ENCODE measurements at regions not wholly inside any gene's neighbourhood (a gene's known extent, or its start where the extent isn't known, plus 50 kb on each side); places are given as distances from the start of the nearest gene placed in this dataset.
A peak's percentile ranks its signal among the peaks of the same experiment; 100 is the strongest.

GRCh38 chr7:26534649-26535482 is 243.2 kb downstream of the SNX10 start:
- Histone ChIP-seq H3K79me2 (no peaks in the 10 kb centered on the region), H3K4me1 (peaks cover 3% of the 10 kb centered on the region), H3K36me3 (ENCODE audit: control insufficient read depth, insufficient read depth, low read length) (no peaks in the 10 kb centered on the region), H3K27ac (no peak overlapping the region), H3K4me2 (ENCODE audit: low read length) (no peak overlapping the region), H2AFZ (peak overlapping the region; percentile 56), H3K27me3 (ENCODE audit: control insufficient read depth, insufficient read depth, low read length) (no peaks in the 10 kb centered on the region), H3K4me3 (ENCODE audit: low read depth, low read length) (no peak overlapping the region), H3K9me3 (ENCODE audit: control insufficient read depth, low read length) (no peaks in the 10 kb centered on the region), H3K9ac (no peak overlapping the region)
- no peak for TF ChIP-seq CTCF (IDR thresholded peaks at IDR 0.05)

GRCh38 chr7:26535483-26536007 is 243.9 kb downstream of the SNX10 start:
- Histone ChIP-seq H3K9ac (no peak overlapping the region), H2AFZ (peak overlapping the region; percentile 56), H3K9me3 (ENCODE audit: control insufficient read depth, low read length) (no peaks in the 10 kb centered on the region), H3K36me3 (ENCODE audit: control insufficient read depth, insufficient read depth, low read length) (no peaks in the 10 kb centered on the region), H3K27ac (no peak overlapping the region), H3K4me2 (ENCODE audit: low read length) (no peak overlapping the region), H3K79me2 (no peaks in the 10 kb centered on the region), H3K27me3 (ENCODE audit: control insufficient read depth, insufficient read depth, low read length) (no peaks in the 10 kb centered on the region), H3K4me1 (peaks cover 3% of the 10 kb centered on the region), H3K4me3 (ENCODE audit: low read depth, low read length) (no peak overlapping the region)
- no peak for TF ChIP-seq CTCF (IDR thresholded peaks at IDR 0.05)

- no peak overlapping the region for H3K4me3 ChIP-seq (ENCODE audit: low read depth, low read length)
- no peak overlapping the region for H2AFZ ChIP-seq
- peaks cover 3% of the 10 kb centered on the region for H3K4me1 ChIP-seq
- no peak overlapping the region for H3K9ac ChIP-seq
- no peak overlapping the region for H3K27ac ChIP-seq
- TF ChIP-seq CTCF (IDR thresholded peaks at IDR 0.05) = no peak
- H3K79me2 ChIP-seq = no peaks in the 10 kb centered on the region
- no peaks in the 10 kb centered on the region for H3K36me3 ChIP-seq (ENCODE audit: control insufficient read depth, insufficient read depth, low read length)
- no peak overlapping the region for H3K4me2 ChIP-seq (ENCODE audit: low read length)
- no peaks in the 10 kb centered on the region for H3K9me3 ChIP-seq (ENCODE audit: control insufficient read depth, low read length)
- H3K27me3 ChIP-seq (ENCODE audit: control insufficient read depth, insufficient read depth, low read length) = no peaks in the 10 kb centered on the region
These were observed 246.6 kb downstream of the SNX10 start for GRCh38 chr7:26538216-26538615.

GRCh38 chr7:26538689-26539088 is 247.0 kb downstream of the SNX10 start:
- Histone ChIP-seq H3K27me3 (ENCODE audit: control insufficient read depth, insufficient read depth, low read length) (no peaks in the 10 kb centered on the region), H3K4me3 (ENCODE audit: low read depth, low read length) (no peak overlapping the region), H3K36me3 (ENCODE audit: control insufficient read depth, insufficient read depth, low read length) (no peaks in the 10 kb centered on the region), H3K9ac (no peak overlapping the region), H2AFZ (no peak overlapping the region), H3K4me1 (peaks cover 3% of the 10 kb centered on the region), H3K79me2 (no peaks in the 10 kb centered on the region), H3K4me2 (ENCODE audit: low read length) (no peak overlapping the region), H3K27ac (no peak overlapping the region), H3K9me3 (ENCODE audit: control insufficient read depth, low read length) (no peaks in the 10 kb centered on the region)
- TF ChIP-seq CTCF (IDR thresholded peaks at IDR 0.05) = no peak

- no peak overlapping the region for H2AFZ ChIP-seq
- no peak overlapping the region for H3K27ac ChIP-seq
- H3K79me2 ChIP-seq = no peaks in the 10 kb centered on the region
- no peak overlapping the region for H3K4me3 ChIP-seq (ENCODE audit: low read depth, low read length)
- no peak for TF ChIP-seq CTCF (IDR thresholded peaks at IDR 0.05)
- H3K36me3 ChIP-seq (ENCODE audit: control insufficient read depth, insufficient read depth, low read length) = no peaks in the 10 kb centered on the region
- H3K4me2 ChIP-seq (ENCODE audit: low read length) = no peak overlapping the region
- no peak overlapping the region for H3K9ac ChIP-seq
- H3K4me1 ChIP-seq = no peaks in the 10 kb centered on the region
- H3K27me3 ChIP-seq (ENCODE audit: control insufficient read depth, insufficient read depth, low read length) = no peaks in the 10 kb centered on the region
- H3K9me3 ChIP-seq (ENCODE audit: control insufficient read depth, low read length) = no peaks in the 10 kb centered on the region
These were observed 251.7 kb downstream of the SNX10 start for GRCh38 chr7:26543340-26543739.

Measured in parathyroid adenoma (tissue), 2 donors.